NK-92 treated with Interleukin-12 subunit alpha and Interleukin-12 subunit beta, amount 100 ng/mL, for 24 hours (cell line): ENCODE measurements at regions not wholly inside any gene's neighbourhood (a gene's known extent, or its start where the extent isn't known, plus 50 kb on each side); places are given as distances from the start of the nearest gene placed in this dataset.

ENCODE experiments used
- DNase-seq: peaks from one replicate; lab custom pipeline; 2025; lab: John Stamatoyannopoulos, UW

DNA sequence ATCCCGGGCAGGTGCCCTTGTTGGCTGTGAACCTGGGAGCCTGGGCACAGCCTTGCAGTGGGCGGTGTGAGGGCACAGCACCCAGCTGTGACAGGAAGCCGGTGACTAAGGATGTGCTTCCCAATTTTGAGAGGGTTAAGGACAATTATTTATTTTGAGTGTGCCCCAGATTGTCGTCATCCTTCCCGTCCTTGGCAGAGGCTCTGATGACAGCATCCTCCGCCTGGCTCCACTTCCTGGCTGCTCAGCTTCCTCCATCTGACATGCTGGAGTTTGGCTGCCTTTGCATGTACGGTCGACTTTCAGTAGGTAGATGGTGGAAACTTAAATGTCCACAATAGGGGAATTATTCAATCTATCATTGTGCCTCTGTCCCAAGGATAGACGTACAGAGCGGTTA is 282.4 kb upstream of the EEF2KMT start:
- DNase-seq = no peak

GRCh38 chr16:5378531-5378930 is 280.9 kb upstream of the EEF2KMT start:
- DNase-seq = no peak

DNA sequence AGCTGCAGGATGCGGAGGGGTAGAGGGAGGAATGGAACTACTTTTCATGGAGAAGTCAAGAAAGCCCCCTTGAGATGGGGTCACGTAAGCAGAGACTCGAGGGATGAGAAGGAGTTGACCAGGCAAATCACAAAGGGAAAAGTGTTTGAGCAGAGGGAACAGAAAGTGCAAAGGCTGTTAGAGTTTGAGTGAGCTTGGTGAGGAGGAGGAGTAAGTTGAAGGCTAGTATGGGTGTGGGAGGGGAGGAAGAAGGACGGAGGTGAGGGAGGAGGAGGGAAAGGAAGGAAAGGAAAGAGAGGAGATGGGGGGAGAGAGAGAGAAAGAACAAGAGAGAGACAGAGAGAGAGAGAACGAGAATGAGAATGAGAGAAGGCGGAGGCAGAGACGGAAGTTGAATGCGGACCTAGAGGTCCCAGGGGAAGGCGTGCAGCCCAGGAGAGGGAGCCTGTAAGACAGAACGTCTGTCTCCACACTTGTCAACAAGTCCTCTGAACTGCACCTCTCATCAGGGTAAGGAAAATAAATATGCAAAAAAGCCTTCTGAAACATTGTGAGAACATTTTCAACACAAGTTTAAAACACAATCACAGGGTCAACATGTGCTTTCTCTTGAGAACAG is 279.8 kb upstream of the EEF2KMT start:
- no peak for DNase-seq

DNA sequence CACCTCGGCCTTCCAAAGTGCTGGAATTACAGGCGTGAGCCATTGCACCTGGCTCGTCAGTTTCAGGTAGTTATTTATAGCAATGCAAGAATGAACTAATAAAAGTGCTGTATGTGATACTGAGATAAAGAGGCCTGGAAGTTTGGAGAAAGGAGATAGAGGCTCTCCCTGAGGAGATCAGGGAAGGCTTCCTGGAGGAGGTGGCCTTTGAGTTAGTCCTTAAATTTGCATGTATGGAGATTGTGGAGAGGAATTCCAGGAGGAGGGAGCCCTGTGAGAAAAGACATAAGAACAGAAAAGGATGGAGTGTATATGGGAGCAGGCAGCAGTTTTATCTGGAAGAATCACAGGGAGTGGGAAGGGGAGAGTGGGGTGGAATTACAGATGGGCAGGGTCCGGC is 276.6 kb upstream of the EEF2KMT start:
- no peak for DNase-seq

GRCh38 chr16:5367951-5368350 is 270.4 kb upstream of the EEF2KMT start:
- DNase-seq = no peak

- DNase-seq = no peak
Measured at GRCh38 chr16:5366126-5366525, 268.5 kb upstream of the EEF2KMT start.

DNA sequence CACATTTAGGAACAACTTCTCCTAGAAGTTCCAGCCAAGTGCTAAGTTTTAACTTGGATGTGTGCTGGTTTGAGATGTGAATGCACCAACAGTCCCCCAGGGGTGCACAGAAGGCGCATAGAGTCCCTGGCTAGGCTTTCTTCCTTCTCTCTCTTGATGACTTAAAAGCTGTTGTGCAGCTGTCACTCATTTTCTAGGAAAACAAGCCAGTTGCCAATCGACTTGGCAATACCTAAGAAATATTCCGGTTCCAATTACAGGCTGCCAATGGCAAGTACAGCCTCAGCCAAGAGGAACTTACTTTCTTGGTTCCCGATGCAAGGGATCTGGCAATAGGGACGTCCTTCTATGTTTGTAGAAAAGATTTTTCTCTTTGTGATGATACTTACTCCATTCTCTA is 266.6 kb upstream of the EEF2KMT start:
- DNase-seq = no peak

- DNase-seq = no peak
Measured at GRCh38 chr16:5361322-5361721, 263.7 kb upstream of the EEF2KMT start.

DNA sequence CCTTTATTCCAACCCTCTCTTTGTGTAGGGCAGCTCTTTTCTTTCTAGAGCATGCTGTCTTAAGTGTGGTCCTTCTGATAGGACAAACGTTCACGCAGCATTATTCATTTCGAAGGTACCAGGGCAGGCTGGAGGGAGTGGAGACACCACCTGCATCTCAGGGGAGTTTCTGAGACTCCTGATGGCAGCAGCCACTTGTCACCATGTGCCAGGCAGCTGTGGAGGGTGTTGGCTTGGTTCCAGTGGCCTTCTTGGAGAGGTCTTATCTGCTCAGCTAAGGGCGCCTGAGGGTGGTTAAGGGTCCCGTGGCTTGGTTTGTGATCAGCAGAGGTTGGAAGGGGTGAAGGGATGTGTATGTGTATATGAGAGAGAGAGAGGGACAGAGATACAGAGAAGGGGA is 257.1 kb upstream of the EEF2KMT start:
- no peak for DNase-seq

DNA sequence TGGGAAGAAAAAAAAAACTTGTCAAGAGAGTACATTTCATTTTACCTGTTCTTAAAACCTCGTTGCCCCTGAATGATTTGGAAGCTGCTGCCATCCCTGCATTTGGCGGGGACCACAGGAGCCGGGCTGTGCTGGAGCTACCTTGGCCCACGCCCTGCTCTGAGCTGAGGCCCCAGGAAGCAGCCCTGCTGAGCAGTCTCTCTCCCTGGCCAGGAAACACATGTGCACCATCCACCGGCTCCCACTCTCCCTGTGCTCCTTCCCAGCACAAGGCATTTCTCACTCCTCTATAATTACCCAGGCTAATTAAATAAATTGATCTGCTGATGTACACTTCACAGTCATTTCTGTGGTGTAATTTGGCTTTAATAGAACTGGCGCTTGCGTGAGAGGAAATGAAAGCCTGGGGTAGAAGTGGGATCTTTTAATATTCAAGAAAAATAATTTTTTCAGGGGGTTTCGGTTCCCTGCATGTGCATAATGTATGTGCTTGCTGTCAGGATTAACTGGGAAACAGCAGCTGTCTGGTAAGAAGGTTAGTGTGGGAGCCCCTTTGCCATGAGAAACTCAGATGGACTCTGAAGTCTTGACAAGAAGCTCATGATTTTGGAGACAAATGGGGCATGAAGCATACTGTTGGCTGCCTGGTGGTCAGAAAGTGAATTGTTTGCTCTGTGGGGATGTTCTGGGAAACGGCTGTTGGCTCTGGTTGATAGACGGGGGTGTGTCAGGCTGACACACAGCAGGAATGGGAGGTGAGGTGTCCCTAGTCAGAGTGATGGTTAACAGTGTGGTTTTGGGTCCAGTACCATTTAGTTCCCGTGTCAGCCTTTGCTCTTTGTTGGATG is 252.3 kb upstream of the EEF2KMT start:
- no peak for DNase-seq

- no peak for DNase-seq
Measured at GRCh38 chr16:5349101-5349500, 251.5 kb upstream of the EEF2KMT start.

- DNase-seq = no peak
Measured at GRCh38 chr16:5347561-5347960, 250.0 kb upstream of the EEF2KMT start.

DNA sequence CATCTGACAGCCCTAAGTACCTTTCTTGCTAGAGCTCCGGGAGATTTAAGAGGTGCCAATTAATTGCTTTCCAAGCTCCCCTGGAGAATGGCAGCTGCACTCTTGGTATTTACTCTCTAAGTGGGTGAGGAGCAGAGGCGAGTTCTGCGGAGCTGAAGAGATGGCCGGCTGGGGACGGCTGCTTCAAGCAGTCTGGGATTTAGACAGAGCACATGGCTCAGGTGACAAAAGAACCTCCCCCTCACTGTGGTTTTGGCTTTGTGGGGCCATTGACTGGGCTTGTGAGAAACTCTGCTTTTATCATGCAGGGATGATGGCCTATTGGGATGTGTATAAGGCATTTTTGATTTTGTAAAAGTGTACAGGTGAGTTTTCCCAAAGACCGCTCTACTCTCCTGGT is 239.3 kb upstream of the EEF2KMT start:
- no peak for DNase-seq

DNA sequence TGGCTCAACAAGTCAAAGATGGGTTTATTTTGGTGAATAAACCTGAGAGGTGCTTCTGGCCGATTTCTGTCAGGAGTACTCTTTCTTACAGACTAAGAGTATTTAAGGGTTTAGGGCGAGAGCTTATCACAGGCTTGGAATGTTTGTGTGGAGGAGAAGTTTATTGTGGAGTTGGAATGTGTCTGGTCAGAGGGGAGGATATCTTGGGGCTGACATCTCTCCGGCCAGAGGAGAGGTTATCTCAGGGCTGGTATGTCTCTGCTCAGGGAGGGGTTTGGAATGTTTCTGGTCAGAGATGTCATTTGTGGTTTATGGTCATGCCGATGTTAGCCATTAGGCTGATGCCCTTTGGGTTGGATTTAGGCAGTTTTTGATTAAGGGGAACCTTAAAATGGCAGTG is 236.4 kb upstream of the EEF2KMT start:
- no peak for DNase-seq

GRCh38 chr16:5333126-5333525 is 235.5 kb upstream of the EEF2KMT start:
- no peak for DNase-seq

GRCh38 chr16:5330058-5330457 is 232.5 kb upstream of the EEF2KMT start:
- no peak for DNase-seq

DNA sequence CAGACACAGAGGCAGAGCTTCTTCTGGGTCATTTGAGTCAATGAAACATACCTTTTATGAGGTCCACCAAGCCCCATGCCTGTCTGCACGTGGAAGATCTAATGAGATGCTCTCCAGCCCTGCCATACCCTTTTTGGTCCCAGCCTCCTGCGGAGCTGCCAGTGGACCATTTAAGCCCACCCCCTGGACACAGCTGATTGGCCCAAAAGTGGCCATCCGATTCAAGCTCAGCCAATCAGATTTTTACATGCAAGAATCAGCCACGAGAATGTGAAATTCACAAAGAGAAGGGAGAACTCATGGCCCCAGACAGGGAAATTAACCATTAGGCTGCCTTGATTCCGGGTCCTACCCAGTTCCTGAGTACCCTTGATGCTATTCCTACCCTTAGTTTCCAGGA is 231.0 kb upstream of the EEF2KMT start:
- DNase-seq = no peak

GRCh38 chr16:5326395-5326794 is 228.8 kb upstream of the EEF2KMT start:
- no peak for DNase-seq

DNA sequence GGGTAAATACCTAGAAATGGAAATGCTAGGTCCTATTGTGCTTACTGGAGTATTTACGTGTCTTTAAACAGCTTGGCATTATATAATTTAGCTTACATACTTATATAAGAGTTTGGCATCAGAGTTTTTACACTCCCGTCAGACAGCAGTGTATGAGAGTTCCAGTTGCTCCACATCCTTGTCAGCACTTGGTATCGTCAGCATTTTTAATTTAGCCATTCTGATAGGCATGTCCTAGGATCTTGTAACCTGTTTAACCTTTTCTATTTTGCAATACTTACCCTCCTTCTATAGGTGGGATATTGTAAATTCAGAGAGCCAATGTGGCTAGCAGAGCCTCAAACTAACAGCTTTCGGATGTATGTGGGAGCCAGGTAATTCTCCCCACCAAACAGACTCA is 228.3 kb upstream of the EEF2KMT start:
- no peak for DNase-seq

- DNase-seq = no peak
Measured at GRCh38 chr16:5323284-5324141, 225.9 kb upstream of the EEF2KMT start.

DNA sequence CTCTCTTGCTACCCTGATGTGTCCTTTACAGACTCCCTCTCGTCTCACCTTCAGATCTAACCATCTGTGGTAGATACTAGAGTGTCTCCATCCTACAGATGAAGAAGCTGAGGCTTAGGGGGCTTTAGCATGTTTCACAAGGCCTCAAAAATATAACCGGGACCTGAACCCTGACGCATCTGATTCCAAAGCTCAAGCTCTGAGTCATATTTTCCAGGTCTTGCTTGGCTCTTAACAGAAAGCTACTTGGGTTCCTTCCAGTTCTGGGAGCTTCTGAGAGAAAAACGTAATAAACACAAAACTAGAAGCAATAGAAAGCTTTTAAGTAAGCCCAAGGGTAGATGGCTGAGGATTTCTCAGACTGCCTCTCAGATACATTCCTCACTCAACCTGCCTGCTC is 224.3 kb upstream of the EEF2KMT start:
- no peak for DNase-seq

GRCh38 chr16:5319799-5320198 is 222.2 kb upstream of the EEF2KMT start:
- no peak for DNase-seq

DNA sequence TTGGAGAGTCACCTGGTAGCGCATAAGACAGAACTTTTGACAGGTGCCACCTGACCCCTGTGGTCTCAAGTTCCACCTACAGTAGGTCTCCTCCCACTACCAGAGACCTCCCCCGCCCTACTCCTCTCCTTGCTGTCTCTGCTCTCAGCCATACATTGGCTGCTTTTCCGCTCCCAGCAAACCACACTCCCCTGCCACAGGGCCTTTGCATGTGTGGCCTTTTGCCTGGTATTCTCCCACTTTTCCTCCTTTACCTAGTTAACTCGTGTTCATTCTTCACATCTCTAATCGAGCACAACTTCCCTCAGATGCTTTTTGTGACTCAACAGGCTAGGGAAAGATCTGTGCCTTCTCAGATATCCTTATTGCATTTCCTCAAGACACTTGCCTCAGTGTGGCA is 218.3 kb upstream of the EEF2KMT start:
- DNase-seq = no peak
